ENCODE measurements at regions not wholly inside any gene's neighbourhood (a gene's known extent, or its start where the extent isn't known, plus 50 kb on each side); places are given as distances from the start of the nearest gene placed in this dataset.

- TF ChIP-seq CTCF (IDR thresholded peaks at IDR 0.05; ENCODE audit: unreplicated experiment) = no peak
- H3K4me1 Mint-ChIP-seq (ENCODE audit: low read depth) = no peaks in the 10 kb centered on the region
- no peaks in the 10 kb centered on the region for H3K36me3 Mint-ChIP-seq (ENCODE audit: insufficient read depth)
- H3K4me3 Mint-ChIP-seq (ENCODE audit: low read depth) = no peak overlapping the region
- no peaks in the 10 kb centered on the region for H3K27me3 Mint-ChIP-seq
- H3K27ac Mint-ChIP-seq = no peak overlapping the region
- DNase-seq (ENCODE audit: low spot score, unreplicated experiment) = no peak
- H3K9me3 Mint-ChIP-seq (ENCODE audit: low read depth) = no peaks in the 10 kb centered on the region
Observed at GRCh38 chr3:27573780-27574437, 89.7 kb upstream of the SLC4A7 start.

GRCh38 chr3:27573138-27573537, 89.0 kb upstream of the SLC4A7 start:
- Mint-ChIP-seq H3K4me3 (ENCODE audit: low read depth) (no peak overlapping the region), H3K27me3 (no peaks in the 10 kb centered on the region), H3K27ac (no peak overlapping the region), H3K4me1 (ENCODE audit: low read depth) (no peaks in the 10 kb centered on the region), H3K9me3 (ENCODE audit: low read depth) (no peaks in the 10 kb centered on the region), H3K36me3 (ENCODE audit: insufficient read depth) (no peaks in the 10 kb centered on the region)
- no peak for DNase-seq (ENCODE audit: low spot score, unreplicated experiment)
- no peak for TF ChIP-seq CTCF (IDR thresholded peaks at IDR 0.05; ENCODE audit: unreplicated experiment)

GRCh38 chr3:27571345-27571744, 87.2 kb upstream of the SLC4A7 start:
- H3K27me3 Mint-ChIP-seq = no peaks in the 10 kb centered on the region
- TF ChIP-seq CTCF (IDR thresholded peaks at IDR 0.05; ENCODE audit: unreplicated experiment) = no peak
- DNase-seq (ENCODE audit: low spot score, unreplicated experiment) = no peak
- H3K4me1 Mint-ChIP-seq (ENCODE audit: low read depth) = no peaks in the 10 kb centered on the region
- H3K9me3 Mint-ChIP-seq (ENCODE audit: low read depth) = no peaks in the 10 kb centered on the region
- no peak overlapping the region for H3K27ac Mint-ChIP-seq
- H3K4me3 Mint-ChIP-seq (ENCODE audit: low read depth) = no peak overlapping the region
- H3K36me3 Mint-ChIP-seq (ENCODE audit: insufficient read depth) = no peaks in the 10 kb centered on the region

GRCh38 chr3:27570421-27571106, 86.4 kb upstream of the SLC4A7 start:
- no peaks in the 10 kb centered on the region for H3K36me3 Mint-ChIP-seq (ENCODE audit: insufficient read depth)
- no peak for TF ChIP-seq CTCF (IDR thresholded peaks at IDR 0.05; ENCODE audit: unreplicated experiment)
- no peaks in the 10 kb centered on the region for H3K9me3 Mint-ChIP-seq (ENCODE audit: low read depth)
- H3K27me3 Mint-ChIP-seq = no peaks in the 10 kb centered on the region
- no peak overlapping the region for H3K4me3 Mint-ChIP-seq (ENCODE audit: low read depth)
- DNase-seq (ENCODE audit: low spot score, unreplicated experiment) = no peak
- no peaks in the 10 kb centered on the region for H3K4me1 Mint-ChIP-seq (ENCODE audit: low read depth)
- no peak overlapping the region for H3K27ac Mint-ChIP-seq

- no peaks in the 10 kb centered on the region for H3K36me3 Mint-ChIP-seq (ENCODE audit: insufficient read depth)
- no peaks in the 10 kb centered on the region for H3K9me3 Mint-ChIP-seq (ENCODE audit: low read depth)
- H3K4me3 Mint-ChIP-seq (ENCODE audit: low read depth) = no peak overlapping the region
- DNase-seq (ENCODE audit: low spot score, unreplicated experiment) = no peak
- H3K27ac Mint-ChIP-seq = peak overlapping the region; percentile 21
- no peaks in the 10 kb centered on the region for H3K27me3 Mint-ChIP-seq
- H3K4me1 Mint-ChIP-seq (ENCODE audit: low read depth) = no peaks in the 10 kb centered on the region
- TF ChIP-seq CTCF (IDR thresholded peaks at IDR 0.05; ENCODE audit: unreplicated experiment) = no peak
Observed at GRCh38 chr3:27568393-27568792, 84.2 kb upstream of the SLC4A7 start.

Measured in progenitor cell of endocrine pancreas (in vitro differentiated cells).